Activated CD8-positive, alpha-beta memory T cell treated with anti-CD3 and anti-CD28 coated beads, Interleukin-2, amount 50 U/mL, for 48 hours (primary cell): ENCODE measurements at regions not wholly inside any gene's neighbourhood (a gene's known extent, or its start where the extent isn't known, plus 50 kb on each side); places are given as distances from the start of the nearest gene placed in this dataset.
"Not testable (repeated sequence)": the region's sequence is repeated elsewhere in the genome, so short reads cannot be mapped to it uniquely, and the experiment has no call there.

ENCODE experiments used
- DNase-seq: peaks from one replicate; pipeline ENCODE4 v3.0.0-alpha.2; 2020

DNA sequence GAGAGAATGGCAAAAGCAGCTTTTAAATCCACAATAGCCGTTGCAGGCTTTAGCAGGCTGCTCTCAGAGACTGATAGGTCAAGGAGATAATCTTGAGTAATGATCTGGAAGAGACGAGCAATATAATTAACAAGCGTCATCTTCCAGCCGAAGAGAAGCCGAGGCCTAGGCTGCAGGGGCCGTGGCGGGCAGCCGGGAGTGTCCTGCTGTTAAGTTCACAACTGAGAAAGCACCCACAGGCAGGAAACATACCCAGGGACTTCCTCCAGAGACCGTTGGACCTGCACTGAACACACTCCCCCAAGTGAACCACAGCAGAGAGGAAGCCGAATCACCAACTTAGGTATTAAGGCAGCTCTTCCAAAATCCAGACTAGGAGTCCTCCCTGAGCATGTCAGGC lies 182.3 kb downstream of the IRX2 start:
- no peak for DNase-seq

DNA sequence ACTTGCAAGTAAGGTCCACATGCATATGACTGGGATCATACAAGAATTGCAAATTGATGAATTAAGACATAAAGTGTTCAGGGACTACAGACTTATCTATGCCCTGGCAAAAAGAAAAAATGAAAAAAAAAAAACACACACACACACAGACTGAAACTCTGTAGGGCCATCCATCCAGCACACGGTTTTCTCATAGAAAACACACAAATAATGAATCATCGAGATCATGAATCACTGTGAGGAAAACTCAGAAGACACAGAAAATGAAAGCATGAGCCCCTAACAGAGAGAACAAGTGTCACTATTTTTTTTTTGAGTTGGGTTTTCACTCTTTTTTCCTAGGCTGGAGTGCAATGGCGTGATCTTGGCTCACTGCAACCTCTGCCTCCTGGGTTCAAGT lies 185.2 kb downstream of the IRX2 start:
- DNase-seq = no peak

DNA sequence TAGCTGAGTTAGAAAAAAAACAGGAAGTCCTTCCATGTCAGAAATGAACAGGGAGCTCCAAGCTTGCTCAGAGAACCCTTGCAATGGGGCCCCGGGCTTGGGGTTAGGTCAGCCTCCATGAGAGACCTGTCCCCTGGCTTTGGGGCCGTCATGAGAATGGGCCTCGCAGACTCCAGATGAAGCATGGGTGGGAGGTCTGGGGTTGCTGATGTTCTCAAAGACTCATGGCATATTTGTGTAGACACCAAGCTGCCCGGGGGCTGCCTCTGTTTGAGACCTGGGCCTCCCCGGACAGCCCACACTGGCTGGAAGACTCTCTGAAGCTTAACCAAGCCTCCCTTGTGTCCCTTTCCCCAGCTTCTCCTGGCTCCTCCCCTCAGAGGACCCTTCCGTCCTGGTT lies 186.3 kb downstream of the IRX2 start:
- DNase-seq = no peak

DNA sequence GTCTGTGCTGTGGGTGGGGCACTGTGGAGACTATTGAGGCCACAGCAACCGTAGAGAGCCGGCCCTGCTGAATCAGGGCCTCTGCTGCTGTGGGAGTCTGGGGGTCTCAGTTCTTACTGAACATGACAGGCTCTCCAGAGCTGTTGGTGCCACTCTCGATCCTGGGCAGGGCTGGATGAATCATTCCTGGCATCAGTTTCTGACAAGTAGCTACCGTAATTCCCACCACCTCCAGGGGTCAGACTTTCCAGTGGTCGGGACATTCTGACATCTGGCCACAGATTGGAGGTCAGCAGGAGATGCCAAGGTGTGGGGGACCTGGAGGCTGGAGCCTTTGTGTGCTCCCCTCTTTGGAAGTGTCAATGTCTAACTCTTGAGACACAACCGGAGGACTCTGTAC lies 188.4 kb downstream of the IRX2 start:
- no peak for DNase-seq

DNA sequence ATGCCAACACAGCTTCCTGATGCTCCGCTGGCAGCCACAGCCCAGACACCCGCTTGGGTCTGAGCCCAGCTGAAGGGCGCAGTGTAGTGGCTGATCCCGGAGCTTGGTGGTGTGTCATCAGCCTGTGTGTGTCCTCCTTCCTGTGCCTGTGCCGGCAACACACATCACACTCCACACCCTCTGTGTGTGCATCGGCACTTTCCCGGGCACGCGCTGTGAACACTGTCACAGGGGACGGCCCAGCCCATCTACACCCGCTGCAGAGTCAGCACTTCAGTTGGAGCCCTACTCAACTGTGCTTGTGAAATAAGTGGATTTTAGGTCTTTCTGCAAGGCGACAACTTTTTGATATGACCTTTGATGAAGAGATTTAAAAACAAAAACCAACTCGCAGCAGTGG lies 189.4 kb downstream of the IRX2 start:
- DNase-seq = no peak

DNA sequence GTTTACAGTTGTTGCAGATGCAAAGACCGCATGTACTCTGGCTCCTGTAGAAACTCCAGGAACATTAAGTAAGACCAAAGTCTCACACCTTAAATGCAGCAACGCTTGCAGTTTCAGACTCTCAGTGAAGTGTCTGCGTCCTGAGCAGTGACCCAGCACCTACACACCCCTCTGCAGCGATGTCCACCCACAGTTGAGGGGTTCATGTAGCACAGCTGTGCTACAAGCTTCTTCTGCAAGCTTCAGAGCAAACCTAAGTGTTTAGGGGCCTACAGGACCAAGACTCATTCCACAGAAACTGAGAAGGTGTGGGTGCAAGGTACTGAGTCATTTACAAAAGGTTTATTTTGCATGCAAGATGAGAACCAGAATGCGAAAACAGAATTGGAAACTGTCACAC lies 191.0 kb downstream of the IRX2 start:
- DNase-seq = no peak

DNA sequence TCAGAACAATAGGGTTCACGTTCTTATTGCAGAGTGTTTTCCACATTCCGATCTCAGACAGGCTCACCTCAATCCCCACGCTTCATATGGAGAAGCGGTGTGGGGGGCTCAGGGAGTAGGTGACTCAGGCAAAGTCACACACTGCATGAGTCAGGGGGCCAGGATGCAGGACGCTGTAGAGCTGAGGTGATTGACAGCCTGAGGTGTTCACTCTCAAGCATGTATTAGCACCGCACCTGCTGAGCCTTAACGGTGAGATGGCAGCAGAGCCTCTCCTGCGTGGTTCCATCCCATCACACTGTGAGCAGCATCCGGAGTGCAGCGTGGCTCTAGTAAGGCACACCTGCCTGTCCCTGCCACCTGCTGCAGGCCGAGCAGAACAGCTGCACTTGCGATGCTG lies 194.0 kb downstream of the IRX2 start:
- DNase-seq = no peak

DNA sequence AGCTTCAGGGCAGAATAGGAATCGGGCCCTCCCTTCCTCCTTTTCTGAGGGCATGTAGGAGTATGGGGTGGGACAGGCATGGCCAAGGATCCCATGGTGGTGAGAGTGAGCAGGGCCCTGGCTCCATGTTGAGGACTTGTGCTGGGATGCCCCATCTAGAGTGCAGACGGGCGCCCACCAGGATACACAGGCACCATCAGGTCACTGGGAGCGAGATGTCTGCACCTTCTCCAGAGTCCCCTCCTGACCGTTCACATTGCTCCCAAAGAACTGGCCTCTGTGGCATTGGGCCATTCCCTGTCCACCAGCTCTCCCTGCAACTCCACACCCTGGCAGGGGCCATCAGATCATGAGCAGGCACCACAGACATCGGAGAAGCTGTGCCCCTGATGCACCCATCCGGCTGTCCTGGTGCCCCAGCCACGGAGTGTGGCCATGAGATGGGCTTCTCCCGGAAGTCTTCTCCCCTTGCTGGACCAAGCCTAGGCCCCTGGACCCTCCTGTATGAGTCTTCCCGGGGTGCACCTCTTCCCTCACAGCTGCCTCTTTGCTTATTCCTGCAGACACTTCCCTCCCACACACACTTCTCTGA lies 195.0 kb downstream of the IRX2 start:
- DNase-seq = no peak

DNA sequence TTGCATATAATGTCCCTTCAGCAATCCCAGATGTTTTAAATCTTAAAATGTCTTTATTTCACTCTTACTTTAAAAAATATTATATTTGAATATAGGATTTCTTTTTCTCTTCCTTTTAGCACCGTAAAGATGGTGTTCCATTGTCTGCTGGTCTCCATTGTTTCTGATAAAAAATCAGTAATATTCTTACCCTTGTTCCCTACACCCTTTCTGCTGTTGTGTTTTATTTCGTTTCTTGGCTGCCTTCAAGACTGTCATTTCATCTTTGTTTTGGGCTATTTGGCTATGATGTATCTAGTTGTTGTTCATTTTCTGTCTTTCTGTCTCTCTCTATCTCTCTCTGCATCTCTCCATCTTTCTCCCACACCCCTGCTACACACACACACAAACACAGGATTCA lies 197.9 kb downstream of the IRX2 start:
- no peak for DNase-seq

DNA sequence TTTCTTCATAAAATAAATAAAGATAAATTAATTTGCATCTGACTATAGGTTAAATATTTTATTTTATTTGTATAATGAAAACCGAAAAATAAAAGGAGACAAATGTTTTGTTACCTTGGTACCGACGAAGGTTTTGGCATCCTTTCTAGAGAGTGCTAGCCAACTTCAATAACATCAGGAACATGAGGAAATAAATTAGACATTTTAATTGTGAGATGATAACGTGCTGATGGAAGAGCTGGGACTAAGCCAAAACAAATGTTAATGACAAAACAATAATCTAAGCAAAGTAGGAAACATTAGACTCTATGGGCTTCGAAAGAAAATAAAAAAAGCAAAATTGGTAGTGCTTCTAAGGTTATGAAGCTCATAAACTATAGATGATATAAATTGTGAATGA lies 201.0 kb downstream of the IRX2 start:
- DNase-seq = no peak

DNA sequence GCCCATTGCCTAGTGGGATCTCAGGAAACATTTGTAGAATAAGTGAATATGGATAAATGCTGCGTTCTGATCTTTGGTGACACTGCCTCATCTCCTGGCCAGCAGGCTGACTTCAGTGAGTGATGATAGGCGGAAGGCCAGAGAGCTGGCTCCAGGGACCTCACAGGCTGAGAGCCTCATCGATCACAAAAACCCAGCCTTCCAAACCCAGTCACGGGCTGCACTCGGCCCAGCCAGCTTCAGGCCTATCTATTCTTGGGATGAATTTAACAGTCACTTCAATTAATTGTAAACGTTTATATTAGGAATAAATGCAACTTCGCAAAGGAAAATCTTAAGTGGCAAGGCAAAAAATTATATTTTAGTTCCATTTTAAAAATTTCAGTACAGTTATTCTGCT lies 201.6 kb downstream of the IRX2 start:
- no peak for DNase-seq

DNA sequence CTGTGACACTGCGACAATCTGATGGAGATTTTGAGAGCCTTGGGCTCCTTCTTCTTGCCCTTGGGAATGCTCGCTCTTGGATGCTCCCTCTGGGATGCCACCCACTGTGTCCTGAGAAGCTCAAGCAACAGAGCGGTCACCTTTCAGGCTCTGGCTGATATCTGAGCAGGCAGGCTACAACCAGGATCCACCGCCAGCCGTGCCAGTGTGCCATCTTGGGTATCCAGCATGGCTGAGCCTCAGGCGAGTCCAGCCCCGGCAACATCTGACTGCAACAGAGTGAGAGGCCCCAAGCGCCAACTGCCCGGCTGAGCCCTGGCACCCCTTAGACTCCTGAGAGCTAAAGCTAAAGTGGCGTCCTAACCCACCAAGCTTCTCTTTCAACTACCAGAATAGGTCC lies 202.1 kb downstream of the IRX2 start:
- DNase-seq = no peak

DNA sequence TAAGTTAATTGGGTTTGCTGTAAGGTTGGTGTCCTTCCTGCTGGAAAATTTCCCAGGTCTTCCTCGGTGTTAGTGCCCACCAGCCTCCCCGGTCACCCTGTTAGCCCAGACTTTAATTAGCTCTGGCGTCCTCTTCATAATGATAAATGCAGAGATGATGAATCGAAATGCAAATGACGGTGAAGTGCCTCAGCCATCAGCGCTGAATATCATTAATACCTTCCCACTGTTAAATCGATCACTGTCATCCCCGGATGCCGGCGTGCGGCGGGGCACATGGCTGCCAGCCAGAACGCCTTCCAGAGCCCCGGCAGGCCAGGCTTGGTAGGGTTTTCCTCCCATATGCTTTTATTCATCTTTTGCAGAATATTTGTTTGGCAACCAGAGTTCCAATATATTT lies 204.5 kb downstream of the IRX2 start:
- DNase-seq = no peak

DNA sequence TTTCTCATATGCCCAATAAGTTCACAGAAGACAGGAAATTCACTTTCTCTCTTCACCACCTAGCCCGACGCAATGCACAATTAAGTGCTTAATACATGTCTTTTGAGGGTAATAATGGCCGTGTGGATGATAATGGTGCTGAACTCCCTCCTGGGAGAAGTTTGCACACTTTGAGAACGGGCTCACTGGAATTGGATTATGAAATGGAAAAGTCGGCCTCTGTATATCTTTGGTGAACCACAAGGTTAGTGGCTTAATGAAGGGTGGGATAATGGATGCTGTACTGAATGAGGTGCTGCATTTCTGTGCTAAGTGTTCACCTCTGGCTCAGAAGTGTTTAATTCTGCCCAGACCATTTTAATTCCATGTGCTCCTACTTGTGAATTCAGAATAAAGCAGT lies 207.5 kb downstream of the IRX2 start:
- DNase-seq = no peak

DNA sequence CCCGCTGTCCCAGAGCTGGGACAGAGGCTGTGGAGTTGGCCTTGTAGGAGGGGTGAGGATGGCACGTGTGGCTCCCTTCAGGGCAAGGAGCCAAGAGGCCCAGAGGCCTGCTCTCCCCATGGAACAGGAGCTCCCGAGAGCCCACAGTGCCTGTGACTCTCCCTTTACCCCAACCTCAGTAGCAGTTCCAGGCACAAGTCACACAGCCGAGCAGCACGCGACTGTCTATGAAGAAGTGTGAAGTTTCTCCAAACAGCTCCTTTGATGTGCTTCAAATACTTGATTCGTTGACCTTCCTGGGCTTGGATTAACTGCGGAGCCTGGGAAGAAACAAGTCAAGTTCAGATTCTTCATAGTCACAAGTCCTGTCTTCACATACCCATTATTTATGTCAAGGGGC lies 208.7 kb downstream of the IRX2 start:
- DNase-seq = no peak

DNA sequence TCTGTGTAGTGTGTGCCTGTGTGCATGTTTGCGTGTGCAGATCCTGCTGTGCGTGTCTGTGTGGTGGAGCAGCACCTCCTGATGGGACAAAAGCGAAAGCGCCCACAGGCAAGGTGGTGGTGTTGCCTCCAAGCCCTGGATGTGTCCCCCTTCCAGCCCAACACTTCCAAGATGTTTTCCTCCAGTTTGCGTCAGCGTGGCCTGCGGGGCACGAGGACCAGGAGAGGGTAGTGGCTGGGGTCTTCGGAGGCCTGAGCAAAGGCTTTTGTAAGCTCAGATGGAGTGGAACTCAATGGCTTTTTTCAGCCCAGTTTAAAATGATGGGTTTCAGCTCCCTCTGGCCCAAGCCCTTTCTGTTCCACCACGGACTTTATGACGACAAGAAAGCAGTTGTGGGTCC lies 209.5 kb downstream of the IRX2 start:
- DNase-seq = no peak

DNA sequence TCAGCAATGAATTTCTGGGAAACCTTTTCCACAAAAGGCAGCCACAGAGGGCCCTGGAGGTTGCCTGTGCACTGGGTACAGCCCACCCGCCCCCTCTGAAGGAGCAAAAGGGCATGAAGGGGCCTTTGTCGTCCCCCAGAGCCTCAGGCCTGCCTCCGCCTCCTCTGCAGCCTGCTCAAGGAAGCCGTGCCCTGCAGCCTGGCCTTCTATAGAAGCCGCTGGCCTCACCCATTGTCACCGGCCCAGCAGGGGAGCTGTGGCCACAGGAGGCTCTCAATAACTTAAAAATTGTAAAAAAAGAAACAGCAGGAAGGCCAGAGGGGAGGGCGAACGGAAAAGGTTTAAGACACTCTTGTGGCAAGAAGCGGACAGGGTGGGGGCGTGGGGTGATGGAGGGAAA lies 213.3 kb downstream of the IRX2 start:
- no peak for DNase-seq

DNA sequence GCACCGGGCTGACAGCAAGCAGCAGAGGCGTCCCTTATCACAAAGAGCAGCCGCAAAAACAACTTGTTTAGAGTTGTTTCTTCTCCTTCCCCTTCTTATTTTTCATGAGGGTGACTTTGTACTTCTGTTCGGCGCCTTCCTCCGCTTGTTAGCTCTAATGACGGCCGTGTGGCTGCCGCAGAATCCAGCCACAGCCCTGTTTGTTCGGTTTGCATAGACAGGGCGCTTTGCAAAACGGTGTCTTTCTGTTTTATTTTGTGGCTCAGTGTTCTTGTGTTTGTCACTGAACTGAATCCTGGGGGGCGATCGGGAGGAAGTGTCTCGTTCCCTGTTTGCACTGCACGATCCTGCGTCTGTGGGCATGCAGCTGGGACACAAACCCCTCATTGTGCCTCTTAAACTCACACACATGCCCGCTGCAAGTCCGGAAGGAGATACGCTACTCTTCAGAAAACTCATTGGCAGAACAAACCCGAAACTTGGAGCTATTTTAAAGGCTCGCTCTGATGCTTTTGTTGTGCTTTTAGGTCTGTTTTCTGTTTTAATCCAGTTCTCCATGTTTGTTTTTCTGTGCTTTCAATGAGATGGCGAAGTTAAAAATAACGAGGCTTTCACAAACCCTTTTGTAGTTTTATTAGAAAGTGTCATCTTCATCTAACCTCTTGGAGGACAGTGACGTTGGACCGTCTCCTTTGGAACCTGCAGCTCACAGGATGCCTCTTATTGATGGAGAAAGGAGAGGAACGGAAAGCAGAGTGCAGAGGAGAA lies 213.9 kb downstream of the IRX2 start:
- no peak for DNase-seq

DNA sequence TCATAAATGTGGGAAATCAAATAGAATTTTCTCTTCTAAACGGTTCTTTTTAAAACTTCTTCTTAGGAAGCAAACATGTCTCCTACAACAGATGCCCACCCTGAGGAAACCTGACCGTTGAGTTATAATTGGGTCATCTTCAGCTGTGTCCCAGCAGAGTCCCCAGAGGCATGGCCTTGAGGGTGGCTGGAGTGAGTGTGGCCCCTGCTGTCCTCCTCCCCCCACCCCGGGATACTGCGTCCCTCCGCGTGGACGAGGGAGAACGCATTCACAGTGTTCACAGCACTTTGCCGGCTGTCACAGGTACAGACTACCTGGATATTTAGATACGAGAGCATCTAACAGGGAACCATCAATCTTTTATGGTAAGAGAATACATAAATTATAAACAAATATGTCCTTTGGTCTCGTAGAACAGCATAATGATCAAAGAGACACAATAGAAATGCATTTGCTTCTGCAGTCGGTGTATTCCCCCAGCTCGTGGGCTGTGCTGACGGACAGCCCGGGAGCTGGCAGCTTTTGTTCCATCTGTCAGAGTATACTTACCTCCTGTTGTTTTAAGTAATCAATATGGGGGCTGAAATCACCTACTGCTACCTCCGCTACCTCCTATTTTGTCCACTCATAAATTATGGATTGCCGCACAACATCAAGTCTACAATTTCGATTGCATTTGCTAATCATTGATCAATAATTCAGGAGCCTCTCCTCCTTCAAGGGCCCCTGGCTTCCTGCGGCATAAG lies 214.7 kb downstream of the IRX2 start:
- DNase-seq = no peak

DNA sequence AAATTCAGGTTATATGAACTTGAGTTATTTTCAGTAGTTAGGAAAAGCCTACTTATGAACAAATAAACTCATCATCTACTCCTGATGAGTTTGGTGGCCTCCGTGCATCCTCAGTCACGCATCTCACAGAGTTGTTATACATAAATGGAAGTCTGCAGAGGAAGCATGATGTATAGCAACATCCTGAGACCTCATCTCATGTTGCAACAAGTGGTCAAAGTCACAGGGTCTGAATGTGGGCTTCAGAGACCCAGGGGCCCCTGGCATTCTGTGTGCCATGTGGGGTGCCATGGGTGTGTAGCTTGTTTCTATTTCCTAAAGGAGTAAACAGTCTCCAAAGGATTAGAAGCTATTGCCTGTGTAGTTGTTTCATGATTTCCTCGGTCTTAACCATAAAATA lies 216.5 kb downstream of the IRX2 start:
- no peak for DNase-seq

DNA sequence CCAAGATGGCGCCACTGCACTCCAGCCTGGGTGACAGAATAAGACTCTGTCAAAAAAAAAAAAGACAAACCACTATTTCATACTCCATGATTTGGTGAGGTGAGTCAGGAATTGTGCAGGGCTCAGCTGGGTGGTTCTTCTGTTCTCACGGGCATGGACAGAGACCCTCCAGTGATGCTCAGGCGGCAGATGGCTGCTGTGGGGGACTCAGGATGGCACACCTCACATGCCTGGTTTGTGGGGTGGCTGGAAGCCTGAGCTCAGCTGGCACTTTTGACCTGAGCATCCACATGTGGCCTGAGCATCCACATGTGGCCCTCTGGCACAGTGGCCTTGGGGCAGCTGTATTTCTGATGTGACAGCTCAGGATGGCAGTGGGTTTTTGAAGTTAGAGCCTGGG lies 217.2 kb downstream of the IRX2 start:
- DNase-seq = no peak

DNA sequence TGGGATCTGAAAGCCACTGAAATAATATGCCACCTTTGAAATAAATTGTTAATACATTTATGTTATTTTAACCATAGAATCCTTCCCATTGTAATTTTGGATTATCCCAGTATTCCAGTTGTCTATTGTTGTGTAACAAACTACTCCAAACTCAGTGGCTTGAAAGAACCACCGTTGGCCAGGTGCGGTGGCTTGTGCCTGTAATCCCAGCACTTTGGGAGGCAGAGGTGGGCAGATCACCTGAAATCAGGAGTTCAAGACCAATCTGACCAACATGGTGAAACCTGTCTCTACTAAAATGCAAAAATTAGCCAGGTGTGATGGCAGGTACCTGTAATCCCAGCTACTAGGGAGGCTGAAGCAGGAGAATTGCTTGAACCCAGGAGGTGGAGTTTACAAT lies 217.6 kb downstream of the IRX2 start:
- not testable (repeated sequence) for DNase-seq

DNA sequence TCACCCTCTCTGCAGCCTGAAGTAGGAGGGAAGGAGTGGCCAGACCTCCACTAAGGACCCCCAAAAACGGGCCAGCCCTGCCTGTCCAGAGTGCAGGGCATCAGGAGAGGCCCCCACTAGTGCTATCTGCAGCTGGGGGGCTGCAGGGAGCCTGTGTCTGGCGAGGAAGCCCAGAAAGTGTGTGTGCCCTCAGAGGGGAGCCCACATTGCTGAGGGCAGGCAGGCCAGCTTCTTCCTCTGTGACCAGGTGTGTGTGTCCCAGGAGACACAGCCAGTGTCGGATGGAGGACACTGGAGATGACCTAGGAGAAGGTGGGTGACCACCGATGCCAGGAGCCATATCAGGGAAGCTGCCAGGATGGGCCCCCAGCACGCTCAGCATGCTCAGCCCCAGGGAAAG lies 218.7 kb downstream of the IRX2 start:
- no peak for DNase-seq

DNA sequence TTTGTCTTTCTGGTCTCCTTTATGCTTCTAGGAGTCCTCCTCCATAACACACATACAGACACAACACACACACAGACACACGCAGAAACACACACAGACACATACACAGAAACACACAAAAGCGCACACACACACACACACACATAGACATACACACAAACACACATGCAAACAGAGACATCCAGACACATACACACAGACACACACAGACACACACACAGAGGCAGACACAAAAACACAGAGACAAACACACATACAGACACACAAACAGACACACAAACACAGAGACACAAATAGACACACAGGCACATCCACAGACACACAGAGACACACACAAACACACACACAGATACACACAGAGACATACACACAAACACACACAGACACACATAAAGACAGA lies 220.2 kb downstream of the IRX2 start:
- no peak for DNase-seq

DNA sequence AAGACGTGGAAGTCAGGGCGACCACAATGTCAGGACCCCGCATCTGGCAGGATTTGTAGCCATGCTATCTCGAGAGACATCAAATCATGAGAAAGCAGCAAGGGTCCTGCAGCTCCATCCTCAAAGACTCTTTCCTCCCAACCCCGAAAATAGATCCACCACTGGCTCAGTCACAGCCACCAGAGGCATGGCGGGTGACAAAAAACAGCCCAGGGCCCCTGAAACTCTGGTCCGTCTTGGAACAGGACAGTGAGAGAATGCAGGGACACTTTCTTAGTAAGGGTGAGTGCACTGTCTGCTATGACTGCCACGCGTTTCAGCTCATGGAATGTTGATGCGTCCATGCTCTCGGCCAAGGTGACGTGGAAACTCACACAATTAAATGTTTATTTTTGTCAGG lies 220.9 kb downstream of the IRX2 start:
- no peak for DNase-seq
